ENCODE measurements at regions not wholly inside any gene's neighbourhood (a gene's known extent, or its start where the extent isn't known, plus 50 kb on each side); places are given as distances from the start of the nearest gene placed in this dataset.
"Not testable (repeated sequence)": the region's sequence is repeated elsewhere in the genome, so short reads cannot be mapped to it uniquely, and the experiment has no call there.

- TF ChIP-seq POLR2AphosphoS5 (IDR thresholded peaks at IDR 0.05; ENCODE audit: low read depth), result no peak
- Histone ChIP-seq H3K27ac (replicated peaks) (no peak overlapping the region), H3K27me3 (ENCODE audit: insufficient read depth, poor library complexity, severe bottlenecking) (no peaks in the 10 kb centered on the region), H3K4me3 (replicated peaks; ENCODE audit: insufficient read depth, low read length) (no peak overlapping the region)
- no peak for DNase-seq (ENCODE audit: low read depth in 1 of 2, low spot score in 1 of 2)
Observed at GRCh38 chr1:232422098-232422497, 207.8 kb downstream of the SIPA1L2 start.

- TF ChIP-seq SPI1 (IDR thresholded peaks at IDR 0.05; ENCODE audit: borderline replicate concordance, low read depth) (no peak), GABPA (IDR thresholded peaks at IDR 0.05; ENCODE audit: low read depth) (no peak), POLR2AphosphoS5 (IDR thresholded peaks at IDR 0.05; ENCODE audit: low read depth) (no peak), REST (IDR thresholded peaks at IDR 0.05; ENCODE audit: insufficient replicate concordance, low read depth) (no peak)
- TF ChIP-seq, protein P1, sequence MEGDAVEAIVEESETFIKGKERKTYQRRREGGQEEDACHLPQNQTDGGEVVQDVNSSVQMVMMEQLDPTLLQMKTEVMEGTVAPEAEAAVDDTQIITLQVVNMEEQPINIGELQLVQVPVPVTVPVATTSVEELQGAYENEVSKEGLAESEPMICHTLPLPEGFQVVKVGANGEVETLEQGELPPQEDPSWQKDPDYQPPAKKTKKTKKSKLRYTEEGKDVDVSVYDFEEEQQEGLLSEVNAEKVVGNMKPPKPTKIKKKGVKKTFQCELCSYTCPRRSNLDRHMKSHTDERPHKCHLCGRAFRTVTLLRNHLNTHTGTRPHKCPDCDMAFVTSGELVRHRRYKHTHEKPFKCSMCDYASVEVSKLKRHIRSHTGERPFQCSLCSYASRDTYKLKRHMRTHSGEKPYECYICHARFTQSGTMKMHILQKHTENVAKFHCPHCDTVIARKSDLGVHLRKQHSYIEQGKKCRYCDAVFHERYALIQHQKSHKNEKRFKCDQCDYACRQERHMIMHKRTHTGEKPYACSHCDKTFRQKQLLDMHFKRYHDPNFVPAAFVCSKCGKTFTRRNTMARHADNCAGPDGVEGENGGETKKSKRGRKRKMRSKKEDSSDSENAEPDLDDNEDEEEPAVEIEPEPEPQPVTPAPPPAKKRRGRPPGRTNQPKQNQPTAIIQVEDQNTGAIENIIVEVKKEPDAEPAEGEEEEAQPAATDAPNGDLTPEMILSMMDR (IDR thresholded peaks at IDR 0.05; ENCODE audit: insufficient read depth, low read length), result no peak
- H3K27ac ChIP-seq (replicated peaks), result no peak overlapping the region
- no peak overlapping the region for H3K4me3 ChIP-seq (replicated peaks; ENCODE audit: insufficient read depth, low read length)
- no peak for DNase-seq (ENCODE audit: low read depth in 1 of 2, low spot score in 1 of 2)
- H3K27me3 ChIP-seq (ENCODE audit: insufficient read depth, poor library complexity, severe bottlenecking), result no peaks in the 10 kb centered on the region
Observed at GRCh38 chr1:232421143-232421796, 208.7 kb downstream of the SIPA1L2 start.

GRCh38 chr1:232417636-232418248 lies 212.2 kb downstream of the SIPA1L2 start:
- no peak for DNase-seq (ENCODE audit: low read depth in 1 of 2, low spot score in 1 of 2)
- no peak for TF ChIP-seq GABPA (IDR thresholded peaks at IDR 0.05; ENCODE audit: low read depth)
- no peak for TF ChIP-seq SPI1 (IDR thresholded peaks at IDR 0.05; ENCODE audit: borderline replicate concordance, low read depth)
- TF ChIP-seq REST (IDR thresholded peaks at IDR 0.05; ENCODE audit: insufficient replicate concordance, low read depth), result no peak
- TF ChIP-seq, protein P1 (IDR thresholded peaks at IDR 0.05; ENCODE audit: insufficient read depth, low read length), result no peak
- TF ChIP-seq POLR2AphosphoS5 (IDR thresholded peaks at IDR 0.05; ENCODE audit: low read depth), result no peak
- Histone ChIP-seq H3K27me3 (ENCODE audit: insufficient read depth, poor library complexity, severe bottlenecking) (no peaks in the 10 kb centered on the region), H3K4me3 (replicated peaks; ENCODE audit: insufficient read depth, low read length) (no peak overlapping the region), H3K27ac (replicated peaks) (no peak overlapping the region)

DNA sequence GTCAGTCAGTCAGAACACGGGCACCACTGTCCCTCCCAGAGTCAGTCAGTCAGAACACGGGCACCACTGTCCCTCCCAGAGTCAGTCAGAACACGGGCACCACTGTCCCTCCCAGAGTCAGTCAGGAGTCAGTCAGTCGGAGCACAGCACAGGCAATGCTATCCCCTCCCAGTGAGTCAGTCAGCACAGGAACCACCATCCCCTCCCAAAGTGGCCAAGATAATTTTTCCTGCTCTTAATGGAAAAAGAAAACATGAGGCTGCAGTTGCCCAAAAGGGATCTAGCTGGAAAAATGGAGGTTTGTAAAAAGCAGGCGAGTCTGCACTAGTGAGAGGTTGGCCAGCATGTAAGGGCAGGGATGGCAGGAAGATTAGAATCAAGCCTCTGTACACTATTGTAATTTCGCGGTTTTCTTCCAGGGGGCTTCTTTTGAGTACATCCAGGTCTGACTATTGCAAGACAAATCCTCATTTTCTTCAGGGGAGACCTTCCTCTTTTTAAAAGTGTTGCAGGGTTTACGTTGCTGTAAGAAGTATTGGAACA lies 213.8 kb downstream of the SIPA1L2 start:
- H3K27ac ChIP-seq (replicated peaks), result no peak overlapping the region
- DNase-seq (ENCODE audit: low read depth in 1 of 2, low spot score in 1 of 2), result no peak
- TF ChIP-seq POLR2AphosphoS5 (IDR thresholded peaks at IDR 0.05; ENCODE audit: low read depth) (no peak), GABPA (IDR thresholded peaks at IDR 0.05; ENCODE audit: low read depth) (no peak), REST (IDR thresholded peaks at IDR 0.05; ENCODE audit: insufficient replicate concordance, low read depth) (no peak), SPI1 (IDR thresholded peaks at IDR 0.05; ENCODE audit: borderline replicate concordance, low read depth) (no peak)
- TF ChIP-seq, protein P1 (IDR thresholded peaks at IDR 0.05; ENCODE audit: insufficient read depth, low read length), result no peak
- H3K27me3 ChIP-seq (ENCODE audit: insufficient read depth, poor library complexity, severe bottlenecking), result no peaks in the 10 kb centered on the region
- no peak overlapping the region for H3K4me3 ChIP-seq (replicated peaks; ENCODE audit: insufficient read depth, low read length)

- H3K27ac ChIP-seq (replicated peaks); DNase-seq (ENCODE audit: low read depth in 1 of 2, low spot score in 1 of 2); H3K4me3 ChIP-seq (replicated peaks; ENCODE audit: insufficient read depth, low read length); H3K27me3 ChIP-seq (ENCODE audit: insufficient read depth, poor library complexity, severe bottlenecking): not testable (repeated sequence)
Observed at GRCh38 chr1:232415481-232415880, 214.5 kb downstream of the SIPA1L2 start.
